Neuronal stem cell (in vitro differentiated cells): ENCODE measurements at regions not wholly inside any gene's neighbourhood (a gene's known extent, or its start where the extent isn't known, plus 50 kb on each side); places are given as distances from the start of the nearest gene placed in this dataset.

Experiments
- DNase-seq: peaks from one replicate; pipeline ENCODE4 v3.0.0-alpha.2; 2013; ENCODE audit warnings: low spot score
- H2AFZ ChIP-seq: one replicate; pipeline ENCODE4 v1.6.1; 2013; ENCODE audit warnings: mild to moderate bottlenecking, low read length, inconsistent platforms
- H2AK5ac ChIP-seq: 2 replicates; pipeline ENCODE4 v1.6.1; 2013; ENCODE audit warnings: low read depth, mild to moderate bottlenecking, inconsistent platforms, low read length, moderate library complexity, mixed read lengths
- H2BK120ac ChIP-seq: 2 replicates; pipeline ENCODE4 v1.6.1; 2013; ENCODE audit warnings: low read depth, mild to moderate bottlenecking, inconsistent platforms, low read length, moderate library complexity, mixed read lengths
- H2BK12ac ChIP-seq: one replicate; pipeline ENCODE4 v1.6.1; 2013; ENCODE audit warnings: low read length, inconsistent platforms
- H2BK15ac ChIP-seq: 2 replicates; pipeline ENCODE4 v1.6.1; 2013; ENCODE audit warnings: mild to moderate bottlenecking, low read length, inconsistent platforms, mixed read lengths
- H2BK5ac ChIP-seq: one replicate; pipeline ENCODE4 v1.6.1; 2013; ENCODE audit warnings: inconsistent platforms, mild to moderate bottlenecking, low read length, moderate library complexity
- H3K14ac ChIP-seq: one replicate; pipeline ENCODE4 v1.6.1; 2013; ENCODE audit warnings: low read length, inconsistent platforms
- H3K18ac ChIP-seq: 2 replicates; pipeline ENCODE4 v1.6.1; 2013; ENCODE audit warnings: low read length, inconsistent platforms
- H3K23ac ChIP-seq: 2 replicates; pipeline ENCODE4 v1.6.1; 2013; ENCODE audit warnings: low read depth, mild to moderate bottlenecking, mixed read lengths, low read length, inconsistent platforms; ENCODE audit not compliant: poor library complexity
- H3K27ac ChIP-seq: replicated peaks from 3 replicates; pipeline ENCODE4 v1.5.1; 2013; ENCODE audit warnings: low read length, inconsistent platforms
- H3K27me3 ChIP-seq, 3 experiments: 2 replicates each; pipeline ENCODE4 v1.6.1; 2013; ENCODE audit warnings: low read length in 3 of 3, mild to moderate bottlenecking in 2 of 3, inconsistent platforms in 1 of 3, low read depth in 1 of 3, mixed read lengths in 1 of 3, moderate library complexity in 1 of 3; ENCODE audit not compliant: control insufficient read depth in 3 of 3, insufficient read depth in 3 of 3
- H3K36me3 ChIP-seq, 2 donors: replicated peaks in 1 of 2; 2 replicates each; pipeline ENCODE4 v1.6.1; 2013; ENCODE audit warnings: low read length in 2 of 2; ENCODE audit not compliant: control insufficient read depth in 2 of 2, insufficient read depth in 2 of 2
- H3K4ac ChIP-seq: 2 replicates; pipeline ENCODE4 v1.6.1; 2013; ENCODE audit warnings: inconsistent platforms, mild to moderate bottlenecking, low read length, moderate library complexity
- H3K4me1 ChIP-seq, 2 donors: 1 replicate in 1 of 2; 2 replicates in 1 of 2; pipeline ENCODE4 v1.6.1; 2013; ENCODE audit warnings: low read length in 2 of 2, low read depth in 1 of 2; ENCODE audit not compliant: control insufficient read depth in 2 of 2, insufficient read depth in 1 of 2
- H3K4me2 ChIP-seq: one replicate; pipeline ENCODE4 v1.6.1; 2013; ENCODE audit warnings: mild to moderate bottlenecking, low read length, inconsistent platforms; ENCODE audit not compliant: insufficient read depth, poor library complexity, severe bottlenecking
- H3K4me3 ChIP-seq, 2 donors: 2 replicates each; pipeline ENCODE4 v1.5.1; 2013; ENCODE audit warnings: low read length in 2 of 2, mild to moderate bottlenecking in 2 of 2, inconsistent platforms in 1 of 2, moderate library complexity in 1 of 2
- H3K79me1 ChIP-seq: one replicate; pipeline ENCODE4 v1.6.1; 2013; ENCODE audit warnings: low read depth, mild to moderate bottlenecking, inconsistent platforms, low read length, moderate library complexity
- H3K9ac ChIP-seq: one replicate; pipeline ENCODE4 v1.6.1; 2013; ENCODE audit warnings: mild to moderate bottlenecking, low read depth, low read length, inconsistent platforms; ENCODE audit not compliant: poor library complexity
- H3K9me3 ChIP-seq, 2 donors: replicated peaks in 1 of 2; 2 replicates each; pipeline versions ENCODE3 to v1.6.1; 2013; ENCODE audit warnings: low read length in 2 of 2, mild to moderate bottlenecking in 2 of 2, inconsistent platforms in 1 of 2, low read depth in 1 of 2, mixed read lengths in 1 of 2, moderate library complexity in 1 of 2; ENCODE audit not compliant: control insufficient read depth in 2 of 2, insufficient read depth in 1 of 2
- H4K8ac ChIP-seq: one replicate; pipeline ENCODE4 v1.6.1; 2013; ENCODE audit warnings: low read depth, mild to moderate bottlenecking, inconsistent platforms, low read length, moderate library complexity
- H4K91ac ChIP-seq: one replicate; pipeline ENCODE4 v1.6.1; 2013; ENCODE audit warnings: low read length, low read depth, mild to moderate bottlenecking, inconsistent platforms; ENCODE audit not compliant: poor library complexity
- WGBS, 2 donors: extraction: QIAGEN DNeasy Blood & Tissue Kit; methylation state at CpG; one replicate each; pipeline ENCODE4 v1.1.7; 2013; ENCODE audit warnings: missing lambda C conversion rate in 2 of 2, mixed read lengths in 1 of 2; ENCODE audit not compliant: insufficient read length in 2 of 2, insufficient replicate concordance in 1 of 2; ENCODE audit errors: extremely low coverage in 2 of 2; 5-methylcytosine and 5-hydroxymethylcytosine counted together

DNA sequence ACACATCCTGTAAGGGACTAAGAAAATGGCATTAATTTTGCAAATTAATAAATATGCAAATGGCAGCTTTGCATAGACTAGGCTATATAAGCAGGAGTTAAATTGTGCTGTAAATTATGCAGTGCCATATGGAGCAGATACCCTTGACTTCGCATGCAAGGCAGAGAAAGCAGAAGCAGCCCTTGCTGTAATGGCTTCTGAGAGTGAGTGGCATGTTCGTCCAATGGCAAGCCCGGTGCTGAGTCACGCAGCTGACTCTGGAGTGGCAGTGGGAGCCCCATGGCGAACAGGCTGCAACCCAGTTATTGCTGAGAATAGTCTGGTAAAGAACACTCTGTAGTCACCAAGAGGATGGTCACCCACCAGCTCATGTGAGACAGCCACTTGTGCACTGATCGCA lies 1186.5 kb downstream of the TYW1 start:
- Histone ChIP-seq H3K36me3 (no peaks in the 10 kb centered on the region), H2AFZ (no peak overlapping the region), H2AK5ac (no peak overlapping the region), H3K27me3 (no peaks in the 10 kb centered on the region), H2BK5ac (no peak overlapping the region), H2BK12ac (no peak overlapping the region), H3K4me3 (no peak overlapping the region), H2BK15ac (no peak overlapping the region), H3K79me1 (no peaks in the 10 kb centered on the region), H3K23ac (no peak overlapping the region), H2BK120ac (no peak overlapping the region), H3K4ac (no peak overlapping the region), H3K18ac (no peak overlapping the region), H3K9ac (no peak overlapping the region), H3K4me2 (no peak overlapping the region), H3K27ac (no peak overlapping the region), H3K4me1 (no peaks in the 10 kb centered on the region), H3K14ac (no peak overlapping the region), H4K91ac (no peak overlapping the region), H3K9me3 (peaks cover 0 to 4% of the 10 kb centered on the region in 2 donors), H4K8ac (no peak overlapping the region)
- DNase-seq: no peak
- WGBS, 2 donors: no CpG with 5 or more reads among the region's 6 CpGs

DNA sequence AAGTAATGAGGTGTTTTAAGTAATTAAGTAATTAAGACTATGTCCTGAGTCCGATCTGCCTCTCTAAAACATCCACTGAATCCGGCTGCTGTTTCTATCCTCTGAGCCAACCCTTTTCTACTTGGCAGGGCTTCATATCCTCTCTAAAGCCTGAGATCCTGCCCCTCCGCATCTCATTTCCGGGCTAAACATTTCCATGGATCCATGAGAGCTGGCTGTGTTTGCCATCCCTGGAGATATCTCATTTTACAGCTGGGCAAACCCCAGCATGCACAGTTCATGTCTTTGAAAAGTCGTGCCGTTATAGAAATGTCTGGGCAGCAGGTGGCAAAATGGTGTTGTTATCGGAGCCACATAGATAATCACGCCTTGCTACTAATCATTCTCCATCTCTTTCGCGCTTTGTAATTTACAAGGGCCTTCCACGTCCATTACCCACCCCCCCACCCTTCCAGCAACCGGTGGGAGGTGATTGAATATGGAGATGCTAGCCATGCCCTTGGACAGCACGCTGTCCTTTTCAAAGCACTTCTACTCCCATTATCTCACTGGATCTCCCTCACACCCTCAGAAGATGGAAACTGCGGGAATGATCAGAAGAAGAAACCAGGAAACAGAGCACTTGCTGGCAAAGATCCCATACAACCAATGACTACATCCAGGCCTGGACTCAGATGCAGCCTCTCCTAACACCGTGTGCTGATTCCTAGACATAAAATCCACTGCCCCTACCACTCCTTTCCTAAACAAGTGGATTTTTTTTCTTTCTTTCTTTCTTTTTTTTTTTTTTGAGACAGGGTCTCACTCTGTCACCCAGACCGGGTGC lies 1189.2 kb downstream of the TYW1 start:
- Histone ChIP-seq H3K79me1 (no peaks in the 10 kb centered on the region), H2AFZ (no peak overlapping the region), H3K36me3 (no peaks in the 10 kb centered on the region), H3K4me3 (no peak overlapping the region), H3K27ac (no peak overlapping the region), H2BK12ac (no peak overlapping the region), H3K14ac (no peak overlapping the region), H3K4me1 (no peaks in the 10 kb centered on the region), H3K4ac (no peak overlapping the region), H3K23ac (no peak overlapping the region), H4K91ac (no peak overlapping the region), H4K8ac (no peak overlapping the region), H3K18ac (no peak overlapping the region), H3K9ac (no peak overlapping the region), H2BK15ac (no peak overlapping the region), H2BK120ac (no peak overlapping the region), H3K9me3 (peaks cover 0 to 4% of the 10 kb centered on the region in 2 donors), H2AK5ac (no peak overlapping the region), H3K27me3 (no peaks in the 10 kb centered on the region), H3K4me2 (no peak overlapping the region), H2BK5ac (no peak overlapping the region)
- no CpG with 5 or more reads among the region's 16 CpGs for WGBS, 2 donors
- no peak for DNase-seq

DNA sequence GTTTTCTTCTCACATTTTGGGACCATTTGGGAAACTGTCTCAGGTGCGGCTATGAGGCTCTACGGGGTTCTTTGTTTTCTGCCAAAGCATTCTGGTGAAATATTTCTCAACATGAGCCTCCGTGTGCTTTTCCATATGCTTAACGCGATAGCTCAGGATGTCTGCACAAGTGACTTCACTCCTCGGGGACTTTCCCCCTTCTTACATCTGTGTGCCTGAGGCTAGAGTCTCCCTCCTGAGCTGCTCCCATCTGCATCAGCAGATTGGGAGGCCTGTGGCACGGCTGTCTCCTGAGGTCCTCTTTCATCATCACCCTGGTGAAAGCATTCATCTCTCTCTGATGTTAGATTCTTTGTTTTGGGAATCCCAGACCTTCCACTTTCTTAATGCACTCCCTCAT lies 1190.9 kb downstream of the TYW1 start:
- Histone ChIP-seq H2BK120ac (no peak overlapping the region), H3K4me2 (no peak overlapping the region), H4K91ac (no peak overlapping the region), H3K14ac (no peak overlapping the region), H2BK5ac (no peak overlapping the region), H3K4me3 (no peak overlapping the region), H3K4ac (no peak overlapping the region), H2AFZ (no peak overlapping the region), H3K9ac (no peak overlapping the region), H3K36me3 (no peaks in the 10 kb centered on the region), H3K27ac (no peak overlapping the region), H3K79me1 (no peaks in the 10 kb centered on the region), H3K18ac (no peak overlapping the region), H2BK12ac (no peak overlapping the region), H4K8ac (no peak overlapping the region), H3K23ac (no peak overlapping the region), H3K4me1 (no peaks in the 10 kb centered on the region), H3K9me3 (peaks cover 0 to 4% of the 10 kb centered on the region in 2 donors), H2AK5ac (no peak overlapping the region), H3K27me3 (peaks cover 0 to 1% (median 0%) of the 10 kb centered on the region in 3 experiments), H2BK15ac (no peak overlapping the region)
- no peak for DNase-seq
- whole genome bisulfite sequencing, 2 donors: no CpG with 5 or more reads among the region's 7 CpGs

GRCh38 chr7:68192941-68193340 lies 1196.3 kb downstream of the TYW1 start:
- Histone ChIP-seq H3K18ac (no peak overlapping the region), H3K27me3 (peaks cover 0 to 1% (median 0%) of the 10 kb centered on the region in 3 experiments), H3K27ac (no peak overlapping the region), H3K23ac (no peak overlapping the region), H2BK5ac (no peak overlapping the region), H3K14ac (no peak overlapping the region), H3K4me3 (no peak overlapping the region), H2AK5ac (no peak overlapping the region), H2AFZ (no peak overlapping the region), H4K91ac (no peak overlapping the region), H3K4me1 (no peaks in the 10 kb centered on the region), H3K9ac (no peak overlapping the region), H2BK12ac (no peak overlapping the region), H2BK15ac (no peak overlapping the region), H3K4ac (no peak overlapping the region), H2BK120ac (no peak overlapping the region), H4K8ac (no peak overlapping the region), H3K36me3 (no peaks in the 10 kb centered on the region), H3K4me2 (no peak overlapping the region), H3K79me1 (no peaks in the 10 kb centered on the region), H3K9me3 (no peaks in the 10 kb centered on the region)
- no CpG with 5 or more reads among the region's 5 CpGs for WGBS, 2 donors
- no peak for DNase-seq
